GM13977 (cell line): ENCODE measurements at regions not wholly inside any gene's neighbourhood (a gene's known extent, or its start where the extent isn't known, plus 50 kb on each side); places are given as distances from the start of the nearest gene placed in this dataset.

Experiments
- DNase-seq: peaks from one replicate; pipeline ENCODE4 v3.0.0; 2012; ENCODE audit warnings: low spot score
- CTCF ChIP-seq: IDR thresholded peaks from 2 replicates; pipeline ENCODE4 v1.5.1; 2012; ENCODE audit warnings: mild to moderate bottlenecking, control low read depth; ENCODE audit not compliant: insufficient read depth; ENCODE audit errors: extremely low read depth, missing control alignments
- in situ Hi-C: fragments of 300-500 bp; cut with MboI; formaldehyde crosslinking; loops from one replicate; pipeline ENCODE4 v1.12.0; 2022; ENCODE audit warnings: low sequenced_read_pairs, low pct_unique_long_range_greater_than_20kb, mixed read lengths, inconsistent platforms; ENCODE audit not compliant: unreplicated experiment

GRCh38 chr7:131254211-131254610 is 73.5 kb upstream of the MKLN1 start:
- DNase-seq = no peak
- TF ChIP-seq CTCF = no peak
- in situ Hi-C loops = no loop called here

- in situ Hi-C loops = no loop called here
- DNase-seq = no peak
Observed at GRCh38 chr7:131255242-131255641, 72.4 kb upstream of the MKLN1 start.

GRCh38 chr7:131261476-131261994 is 66.1 kb upstream of the MKLN1 start:
- TF ChIP-seq CTCF = no peak
- in situ Hi-C loops = no loop called here
- no peak for DNase-seq

More at GRCh38 chr7:131255242-131255641, 72.4 kb upstream of the MKLN1 start:
- no peak for TF ChIP-seq CTCF

GRCh38 chr7:131265227-131265626 is 62.4 kb upstream of the MKLN1 start:
- DNase-seq = no peak
- in situ Hi-C loops = no loop called here
- no peak for TF ChIP-seq CTCF

GRCh38 chr7:131267631-131268030 is 60.0 kb upstream of the MKLN1 start:
- no peak for DNase-seq
- in situ Hi-C loops = no loop called here
- TF ChIP-seq CTCF = no peak

GRCh38 chr7:131268906-131269305 is 58.8 kb upstream of the MKLN1 start:
- in situ Hi-C loops = no loop called here
- DNase-seq = no peak
- TF ChIP-seq CTCF = no peak

GRCh38 chr7:131272086-131272485 is 55.6 kb upstream of the MKLN1 start:
- no peak for DNase-seq
- no peak for TF ChIP-seq CTCF
- in situ Hi-C loops = no loop called here
